Stimulated activated CD8-positive, alpha-beta memory T cell treated with anti-CD3 and anti-CD28 coated beads, Interleukin-4, amount 100 ng/mL, for 48 hours (primary cell): ENCODE measurements at regions not wholly inside any gene's neighbourhood (a gene's known extent, or its start where the extent isn't known, plus 50 kb on each side); places are given as distances from the start of the nearest gene placed in this dataset.
A peak's percentile ranks its signal among the peaks of the same experiment; 100 is the strongest.

Source experiments
- DNase-seq: peaks from one replicate; pipeline ENCODE4 v3.0.0-alpha.2; 2020

GRCh38 chr16:6643080-6643686, 689.5 kb upstream of the RBFOX1 start:
- DNase-seq: peak; percentile 72

GRCh38 chr16:6642271-6642670, 690.4 kb upstream of the RBFOX1 start:
- DNase-seq: no peak

- DNase-seq: no peak
Measured at GRCh38 chr16:6641091-6641490, 691.6 kb upstream of the RBFOX1 start.

GRCh38 chr16:6636457-6636856, 696.2 kb upstream of the RBFOX1 start:
- DNase-seq: no peak

GRCh38 chr16:6634151-6634550, 698.5 kb upstream of the RBFOX1 start:
- DNase-seq: no peak

GRCh38 chr16:6633456-6633855, 699.2 kb upstream of the RBFOX1 start:
- DNase-seq: no peak

GRCh38 chr16:6629110-6629509, 703.5 kb upstream of the RBFOX1 start:
- no peak for DNase-seq

GRCh38 chr16:6625606-6626005, 707.0 kb upstream of the RBFOX1 start:
- no peak for DNase-seq

- DNase-seq: no peak
Measured at GRCh38 chr16:6618874-6619273, 713.8 kb upstream of the RBFOX1 start.

GRCh38 chr16:6616746-6617145, 715.9 kb upstream of the RBFOX1 start:
- no peak for DNase-seq

GRCh38 chr16:6615636-6616035, 717.0 kb upstream of the RBFOX1 start:
- DNase-seq: no peak

GRCh38 chr16:6611535-6611934, 721.1 kb upstream of the RBFOX1 start:
- DNase-seq: no peak

- no peak for DNase-seq
Measured at GRCh38 chr16:6605490-6605889, 727.2 kb upstream of the RBFOX1 start.

GRCh38 chr16:6603780-6604325, 728.8 kb upstream of the RBFOX1 start:
- DNase-seq: no peak

GRCh38 chr16:6602405-6602804, 730.2 kb upstream of the RBFOX1 start:
- no peak for DNase-seq

- no peak for DNase-seq
Measured at GRCh38 chr16:6600167-6600566, 732.5 kb upstream of the RBFOX1 start.

- no peak for DNase-seq
Measured at GRCh38 chr16:6593799-6594198, 738.8 kb upstream of the RBFOX1 start.

GRCh38 chr16:6576606-6577005, 756.0 kb upstream of the RBFOX1 start:
- no peak for DNase-seq

GRCh38 chr16:6576113-6576512, 756.5 kb upstream of the RBFOX1 start:
- DNase-seq: no peak

- no peak for DNase-seq
Measured at GRCh38 chr16:6574146-6574545, 758.5 kb upstream of the RBFOX1 start.

- DNase-seq: no peak
Measured at GRCh38 chr16:6573577-6573976, 759.1 kb upstream of the RBFOX1 start.

- no peak for DNase-seq
Measured at GRCh38 chr16:6571044-6571443, 761.6 kb upstream of the RBFOX1 start.

GRCh38 chr16:6570530-6570929, 762.1 kb upstream of the RBFOX1 start:
- DNase-seq: no peak

GRCh38 chr16:6562986-6563385, 769.7 kb upstream of the RBFOX1 start:
- no peak for DNase-seq
